Fibroblast of skin of scalp (primary cell): ENCODE measurements at regions not wholly inside any gene's neighbourhood (a gene's known extent, or its start where the extent isn't known, plus 50 kb on each side); places are given as distances from the start of the nearest gene placed in this dataset.

Experiments used
- DNase-seq: peaks from one replicate; pipeline ENCODE4 v3.0.0-alpha.2; 2013

GRCh38 chr15:29490747-29491471 lies 221.3 kb upstream of the NSMCE3 start:
- DNase-seq: no peak

GRCh38 chr15:29480949-29481348 lies 211.3 kb upstream of the NSMCE3 start:
- DNase-seq: no peak

- DNase-seq: no peak
Measured at GRCh38 chr15:29480278-29480677, 210.7 kb upstream of the NSMCE3 start.

- no peak for DNase-seq
Measured at GRCh38 chr15:29477256-29477655, 207.6 kb upstream of the NSMCE3 start.

- DNase-seq: no peak
Measured at GRCh38 chr15:29476503-29477080, 207.0 kb upstream of the NSMCE3 start.

- no peak for DNase-seq
Measured at GRCh38 chr15:29475096-29475495, 205.5 kb upstream of the NSMCE3 start.

- no peak for DNase-seq
Measured at GRCh38 chr15:29473621-29474105, 204.0 kb upstream of the NSMCE3 start.

GRCh38 chr15:29472901-29473445 lies 203.4 kb upstream of the NSMCE3 start:
- DNase-seq: no peak

GRCh38 chr15:29471757-29472156 lies 202.1 kb upstream of the NSMCE3 start:
- DNase-seq: no peak

GRCh38 chr15:29471306-29471705 lies 201.7 kb upstream of the NSMCE3 start:
- DNase-seq: no peak

GRCh38 chr15:29470794-29471193 lies 201.2 kb upstream of the NSMCE3 start:
- DNase-seq: no peak

- no peak for DNase-seq
Measured at GRCh38 chr15:29470311-29470710, 200.7 kb upstream of the NSMCE3 start.

GRCh38 chr15:29468899-29469298 lies 199.3 kb upstream of the NSMCE3 start:
- DNase-seq: no peak

- DNase-seq: no peak
Measured at GRCh38 chr15:29467091-29467490, 197.5 kb upstream of the NSMCE3 start.

- no peak for DNase-seq
Measured at GRCh38 chr15:29466292-29466691, 196.7 kb upstream of the NSMCE3 start.

GRCh38 chr15:29465816-29466215 lies 196.2 kb upstream of the NSMCE3 start:
- no peak for DNase-seq

- DNase-seq: no peak
Measured at GRCh38 chr15:29465196-29465595, 195.6 kb upstream of the NSMCE3 start.

- no peak for DNase-seq
Measured at GRCh38 chr15:29461877-29462276, 192.3 kb upstream of the NSMCE3 start.

- no peak for DNase-seq
Measured at GRCh38 chr15:29458361-29458760, 188.7 kb upstream of the NSMCE3 start.

GRCh38 chr15:29457729-29458128 lies 188.1 kb upstream of the NSMCE3 start:
- no peak for DNase-seq

- DNase-seq: no peak
Measured at GRCh38 chr15:29456964-29457363, 187.3 kb upstream of the NSMCE3 start.

GRCh38 chr15:29456255-29456654 lies 186.6 kb upstream of the NSMCE3 start:
- no peak for DNase-seq

GRCh38 chr15:29455530-29455929 lies 185.9 kb upstream of the NSMCE3 start:
- no peak for DNase-seq

GRCh38 chr15:29455055-29455454 lies 185.4 kb upstream of the NSMCE3 start:
- DNase-seq: no peak
